ENCODE measurements at regions not wholly inside any gene's neighbourhood (a gene's known extent, or its start where the extent isn't known, plus 50 kb on each side); places are given as distances from the start of the nearest gene placed in this dataset.

- TF ChIP-seq, protein P1, sequence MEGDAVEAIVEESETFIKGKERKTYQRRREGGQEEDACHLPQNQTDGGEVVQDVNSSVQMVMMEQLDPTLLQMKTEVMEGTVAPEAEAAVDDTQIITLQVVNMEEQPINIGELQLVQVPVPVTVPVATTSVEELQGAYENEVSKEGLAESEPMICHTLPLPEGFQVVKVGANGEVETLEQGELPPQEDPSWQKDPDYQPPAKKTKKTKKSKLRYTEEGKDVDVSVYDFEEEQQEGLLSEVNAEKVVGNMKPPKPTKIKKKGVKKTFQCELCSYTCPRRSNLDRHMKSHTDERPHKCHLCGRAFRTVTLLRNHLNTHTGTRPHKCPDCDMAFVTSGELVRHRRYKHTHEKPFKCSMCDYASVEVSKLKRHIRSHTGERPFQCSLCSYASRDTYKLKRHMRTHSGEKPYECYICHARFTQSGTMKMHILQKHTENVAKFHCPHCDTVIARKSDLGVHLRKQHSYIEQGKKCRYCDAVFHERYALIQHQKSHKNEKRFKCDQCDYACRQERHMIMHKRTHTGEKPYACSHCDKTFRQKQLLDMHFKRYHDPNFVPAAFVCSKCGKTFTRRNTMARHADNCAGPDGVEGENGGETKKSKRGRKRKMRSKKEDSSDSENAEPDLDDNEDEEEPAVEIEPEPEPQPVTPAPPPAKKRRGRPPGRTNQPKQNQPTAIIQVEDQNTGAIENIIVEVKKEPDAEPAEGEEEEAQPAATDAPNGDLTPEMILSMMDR (IDR thresholded peaks at IDR 0.05; ENCODE audit: insufficient read depth, low read length, poor library complexity, severe bottlenecking): no peak
- no peak for TF ChIP-seq EZH2phosphoT487 (conservative IDR thresholded peaks at IDR 0.05; ENCODE audit: low read length)
Observed at GRCh38 chr17:77424585-77425344, 284.0 kb downstream of the SEC14L1 start.
